IMR-90 (cell line): ENCODE measurements at regions not wholly inside any gene's neighbourhood (a gene's known extent, or its start where the extent isn't known, plus 50 kb on each side); places are given as distances from the start of the nearest gene placed in this dataset.

Source experiments
- ATAC-seq: fragments of 200-7000 bp; cut with Tn5 transposase; 2 replicates; pipeline ENCODE4 v1.9.1; 2020; ENCODE audit warnings: low read depth, mild to moderate bottlenecking, moderate library complexity
- BruUV-seq: library from RNA; stranded (reverse); fragments of 400-500 nt; replicated peaks from 2 replicates; lab custom pipeline; 2021; lab: Mats Ljungman, UMichigan
- CTCF ChIA-PET: fragments of 300-600 bp; formaldehyde crosslinking; extraction: SDS; loops from one replicate; lab custom pipeline; 2021; ENCODE audit warnings: antibody characterized with exemption; lab: Yijun Ruan, JAX
- POLR2A ChIA-PET: fragments of 300-600 bp; sonication (Branson Sonifier 250); formaldehyde crosslinking; loops from one replicate; lab custom pipeline; 2022; ENCODE audit warnings: antibody characterized with exemption; ENCODE audit not compliant: unreplicated experiment; lab: Charles Lee
- DNase-seq: peaks from one replicate; pipeline ENCODE4 v3.0.0; 2013
- H2AFZ ChIP-seq: replicated peaks from 2 replicates; pipeline ENCODE3; 2013; ENCODE audit warnings: low read length, mild to moderate bottlenecking; ENCODE audit not compliant: poor library complexity
- H2AK5ac ChIP-seq: 2 replicates; pipeline ENCODE4 v1.6.1; 2013; ENCODE audit warnings: low read depth, low read length, inconsistent platforms
- H2AK9ac ChIP-seq: replicated peaks from 2 replicates; pipeline ENCODE3; 2013; ENCODE audit warnings: mild to moderate bottlenecking, low read depth, low read length, moderate library complexity; ENCODE audit not compliant: poor library complexity
- H2BK120ac ChIP-seq: 2 replicates; pipeline ENCODE4 v1.6.1; 2013; ENCODE audit warnings: low read depth, low read length, inconsistent platforms
- H2BK15ac ChIP-seq: 3 replicates; pipeline ENCODE4 v1.6.1; 2013; ENCODE audit warnings: low read depth, low read length, inconsistent platforms
- H2BK20ac ChIP-seq: 2 replicates; pipeline ENCODE4 v1.6.1; 2013; ENCODE audit warnings: low read depth, mild to moderate bottlenecking, inconsistent platforms, low read length, moderate library complexity
- H2BK5ac ChIP-seq: 2 replicates; pipeline ENCODE4 v1.6.1; 2013; ENCODE audit warnings: mild to moderate bottlenecking, low read depth, low read length, inconsistent platforms; ENCODE audit not compliant: poor library complexity, severe bottlenecking
- H3K14ac ChIP-seq: replicated peaks from 2 replicates; pipeline ENCODE4 v1.6.1; 2013; ENCODE audit warnings: low read depth, low read length, inconsistent platforms
- H3K18ac ChIP-seq: 2 replicates; pipeline ENCODE4 v1.6.1; 2013; ENCODE audit warnings: low read depth, low read length, control low read depth
- H3K23ac ChIP-seq: 2 replicates; pipeline ENCODE4 v1.6.1; 2013; ENCODE audit warnings: low read depth, low read length, inconsistent platforms
- H3K27ac ChIP-seq: 2 replicates; pipeline ENCODE4 v1.5.1; 2013; ENCODE audit warnings: mild to moderate bottlenecking, control low read depth, low read length; ENCODE audit not compliant: insufficient read depth
- H3K27me3 ChIP-seq: 2 replicates; pipeline ENCODE4 v1.6.1; 2013; ENCODE audit warnings: low read length; ENCODE audit not compliant: control insufficient read depth, insufficient read depth
- H3K36me3 ChIP-seq: 2 replicates; pipeline ENCODE4 v1.6.1; 2013; ENCODE audit warnings: low read length, mixed read lengths; ENCODE audit not compliant: control insufficient read depth, insufficient read depth
- H3K4ac ChIP-seq: 2 replicates; pipeline ENCODE4 v1.6.1; 2013; ENCODE audit warnings: low read depth, low read length, inconsistent platforms
- H3K4me1 ChIP-seq: 2 replicates; pipeline ENCODE4 v1.6.1; 2013; ENCODE audit warnings: low read length, mixed read lengths; ENCODE audit not compliant: control insufficient read depth, insufficient read depth
- H3K4me2 ChIP-seq: 2 replicates; pipeline ENCODE4 v1.6.1; 2013; ENCODE audit warnings: low read depth, mild to moderate bottlenecking, control low read depth, low read length, moderate library complexity
- H3K4me3 ChIP-seq: 2 replicates; pipeline ENCODE4 v1.5.1; 2013; ENCODE audit warnings: low read depth, mild to moderate bottlenecking, control low read depth, low read length, moderate library complexity; ENCODE audit not compliant: insufficient read depth
- H3K56ac ChIP-seq: 2 replicates; pipeline ENCODE4 v1.6.1; 2013; ENCODE audit warnings: low read length, inconsistent platforms; ENCODE audit not compliant: insufficient read depth; ENCODE audit errors: extremely low read depth
- H3K79me1 ChIP-seq, 2 experiments: 2 replicates each; pipeline ENCODE4 v1.6.1; 2013; ENCODE audit warnings: low read length in 2 of 2, inconsistent platforms in 1 of 2, low read depth in 1 of 2
- H3K9ac ChIP-seq: 2 replicates; pipeline ENCODE4 v1.6.1; 2013; ENCODE audit warnings: low read depth, low read length, control low read depth
- H3K9me1 ChIP-seq: 2 replicates; pipeline ENCODE4 v1.6.1; 2013; ENCODE audit warnings: low read length, inconsistent platforms; ENCODE audit not compliant: insufficient read depth
- H3K9me3 ChIP-seq: 2 replicates; pipeline ENCODE4 v1.6.1; 2013; ENCODE audit warnings: low read length; ENCODE audit not compliant: control insufficient read depth, insufficient read depth
- H4K20me1 ChIP-seq: 2 replicates; pipeline ENCODE4 v1.6.1; 2013; ENCODE audit warnings: low read length, inconsistent platforms; ENCODE audit not compliant: insufficient read depth
- H4K5ac ChIP-seq: 2 replicates; pipeline ENCODE4 v1.6.1; 2013; ENCODE audit warnings: mild to moderate bottlenecking, low read depth, low read length, control low read depth
- H4K8ac ChIP-seq, 2 experiments: 2 replicates each; pipeline ENCODE4 v1.6.1; 2013; ENCODE audit warnings: low read depth in 2 of 2, low read length in 2 of 2, control low read depth in 1 of 2, inconsistent platforms in 1 of 2
- H4K91ac ChIP-seq: 2 replicates; pipeline ENCODE4 v1.6.1; 2013; ENCODE audit warnings: low read depth, low read length, inconsistent platforms; ENCODE audit not compliant: insufficient read depth
- CEBPB ChIP-seq: IDR thresholded peaks from 2 replicates; pipeline ENCODE4 v1.6.1; 2012; ENCODE audit warnings: low read depth, low read length, improper control_type of control experiment
- WGBS, 2 experiments: methylation state at CpG; one replicate each; pipeline versions ENCODE4 v1.1.5 to v1.1.7; 2013; ENCODE audit warnings: missing lambda C conversion rate in 2 of 2; ENCODE audit not compliant: insufficient read length in 1 of 2; ENCODE audit errors: extremely low coverage in 2 of 2; 5-methylcytosine and 5-hydroxymethylcytosine counted together
- dilution Hi-C: fragments of 300-500 bp; cut with HindIII; formaldehyde crosslinking; loops from one replicate; pipeline ENCODE4 v1.14.3; 2018; ENCODE audit warnings: low sequenced_read_pairs; ENCODE audit not compliant: unreplicated experiment
- in situ Hi-C: fragments of 300-500 bp; cut with MboI; formaldehyde crosslinking; loops from 3 replicates; pipeline ENCODE4 v1.14.3; 2019; ENCODE audit warnings: low sequenced_read_pairs, inconsistent platforms, mixed read lengths
- intact Hi-C: fragments of 100-400 bp; cut with micrococcal nuclease; formaldehyde crosslinking; loops from 2 replicates; pipeline ENCODE4 v1.10.0; 2022
- TF ChIP-seq, protein P1 (sequence below): fragments of 150-350 bp; IDR thresholded peaks from 2 replicates; pipeline ENCODE4 v1.6.1; 2017; ENCODE audit warnings: mild to moderate bottlenecking, antibody characterized with exemption, low read length, low read depth

DNA sequence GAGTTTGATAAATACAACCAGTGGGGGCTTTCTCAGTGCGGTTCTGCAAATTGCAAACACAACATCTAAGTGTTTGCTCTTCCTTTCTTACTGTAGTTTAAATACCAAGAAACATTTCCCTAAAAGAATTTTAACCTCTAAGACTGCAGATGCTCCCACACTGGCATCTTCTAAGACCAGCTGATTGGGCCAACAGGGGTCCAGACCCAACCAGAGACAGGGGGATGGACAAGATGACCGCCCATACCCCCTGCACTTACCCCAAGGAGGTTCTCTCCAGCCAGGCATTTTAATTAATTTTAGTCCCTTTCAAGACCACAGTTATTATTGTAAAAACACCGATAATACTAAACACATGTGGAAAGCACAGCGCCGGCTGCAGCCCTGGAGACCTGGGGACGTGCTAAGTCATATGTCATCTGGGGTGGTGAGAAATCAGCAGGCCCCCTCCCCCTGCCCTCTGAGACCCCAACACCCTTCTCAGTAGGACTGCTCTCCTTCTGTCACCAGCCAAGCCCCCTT lies 242.3 kb downstream of the SOX9 start:
- Histone ChIP-seq H3K23ac (no peak overlapping the region), H3K36me3 (no peaks in the 10 kb centered on the region), H3K18ac (0 out of 2 replicates have a peak overlapping the region, but pooled peaks have one; percentile 8), H3K27ac (peak overlapping the region; percentile 18; the same call in 1 of the 2 replicates), H4K20me1 (no peaks in the 10 kb centered on the region), H2AK9ac (no peak overlapping the region), H2AFZ (no peak overlapping the region), H3K14ac (0 out of 2 replicates have a peak overlapping the region, but pooled peaks have one; percentile 16), H3K56ac (no peak overlapping the region), H2AK5ac (peak overlapping the region; percentile 66), H2BK5ac (no peak overlapping the region), H4K8ac (peak overlapping the region; percentile 32 to 34; a peak in 3 of 4 replicates), H3K4me3 (no peak overlapping the region), H4K91ac (peak overlapping the region; percentile 65; the same call in 1 of the 2 replicates), H3K4me2 (no peak overlapping the region), H3K9ac (no peak overlapping the region), H2BK120ac (peak overlapping the region; percentile 80; the same call in 1 of the 2 replicates), H3K9me1 (peaks cover 9% of the 10 kb centered on the region), H2BK15ac (peak overlapping the region; percentile 4; the same call in 1 of the 3 replicates), H4K5ac (no peak overlapping the region), H3K4me1 (peaks cover 15% of the 10 kb centered on the region), H3K9me3 (no peaks in the 10 kb centered on the region; the same call in 1 of the 2 replicates), H3K79me1 (0 out of 4 replicates have a peak, but pooled peaks cover 0 to 2% of the 10 kb centered on the region in 2 experiments), H3K4ac (peak overlapping the region; percentile 74; the same call in 1 of the 2 replicates), H3K27me3 (no peaks in the 10 kb centered on the region), H2BK20ac (peak overlapping the region; percentile 68; the same call in 1 of the 2 replicates)
- TF ChIP-seq, protein P1, sequence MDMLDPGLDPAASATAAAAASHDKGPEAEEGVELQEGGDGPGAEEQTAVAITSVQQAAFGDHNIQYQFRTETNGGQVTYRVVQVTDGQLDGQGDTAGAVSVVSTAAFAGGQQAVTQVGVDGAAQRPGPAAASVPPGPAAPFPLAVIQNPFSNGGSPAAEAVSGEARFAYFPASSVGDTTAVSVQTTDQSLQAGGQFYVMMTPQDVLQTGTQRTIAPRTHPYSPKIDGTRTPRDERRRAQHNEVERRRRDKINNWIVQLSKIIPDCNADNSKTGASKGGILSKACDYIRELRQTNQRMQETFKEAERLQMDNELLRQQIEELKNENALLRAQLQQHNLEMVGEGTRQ: no peak
- TF ChIP-seq CEBPB: no peak
- intact Hi-C loops: no loop called here
- BruUV-seq: no TSS peak
- no peak for DNase-seq
- peak; percentile 9 for ATAC-seq
- dilution Hi-C loops: no loop called here
- ChIA-PET CTCF (no interaction called here), POLR2A (interaction anchor here (0.6 kb wide), 1 partner anchor 8 kb away, joined by 3 read pairs; no protein-coding TSS in a partner anchor)
- no CpG with 5 or more reads among the region's 6 CpGs for WGBS, 2 experiments
- in situ Hi-C loops: no loop called here
